NAMALWA (cell line): ENCODE measurements at regions not wholly inside any gene's neighbourhood (a gene's known extent, or its start where the extent isn't known, plus 50 kb on each side); places are given as distances from the start of the nearest gene placed in this dataset.
"Not testable (repeated sequence)": the region's sequence is repeated elsewhere in the genome, so short reads cannot be mapped to it uniquely, and the experiment has no call there.

ENCODE experiments used
- DNase-seq: peaks from one replicate; pipeline ENCODE4 v3.0.0-alpha.2; 2015; ENCODE audit warnings: low spot score

DNA sequence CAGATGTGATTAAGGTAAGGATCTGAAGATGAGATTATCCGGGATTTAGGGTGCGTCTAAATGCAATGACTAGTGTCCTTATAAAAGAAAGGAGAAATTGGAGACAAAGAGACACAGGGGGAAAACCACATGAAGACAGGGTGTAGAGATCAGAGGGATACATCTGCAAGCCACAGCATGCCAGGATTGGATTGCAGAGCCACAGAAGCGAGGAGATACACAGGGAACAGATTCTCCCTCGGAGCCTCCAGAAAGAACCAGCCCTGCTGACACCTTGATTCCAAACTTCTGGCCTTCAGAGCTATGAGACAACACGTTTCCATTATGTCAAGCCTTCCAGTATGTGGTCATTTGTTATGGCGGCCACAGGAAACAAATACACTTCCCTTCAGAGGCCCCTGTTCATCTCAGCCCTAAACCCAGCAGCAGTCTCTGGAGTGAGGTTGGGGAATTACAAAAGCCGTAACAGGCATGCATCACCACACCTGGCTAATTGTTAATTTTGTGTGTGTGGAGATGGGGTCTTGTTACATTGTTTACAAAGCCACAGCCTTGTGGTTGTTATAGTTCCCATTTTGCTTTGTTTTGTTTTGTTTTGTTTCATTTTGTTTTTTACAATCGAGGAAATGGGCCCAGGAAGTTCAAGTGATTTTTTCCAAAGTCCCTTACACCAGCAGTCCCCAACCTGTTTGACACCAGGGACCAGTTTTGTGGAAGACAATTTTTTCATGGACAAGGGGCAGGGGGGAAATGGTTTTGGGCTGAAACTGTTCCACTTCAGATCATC, 51.6 kb upstream of the LYRM9 start:
- DNase-seq, result no peak

DNA sequence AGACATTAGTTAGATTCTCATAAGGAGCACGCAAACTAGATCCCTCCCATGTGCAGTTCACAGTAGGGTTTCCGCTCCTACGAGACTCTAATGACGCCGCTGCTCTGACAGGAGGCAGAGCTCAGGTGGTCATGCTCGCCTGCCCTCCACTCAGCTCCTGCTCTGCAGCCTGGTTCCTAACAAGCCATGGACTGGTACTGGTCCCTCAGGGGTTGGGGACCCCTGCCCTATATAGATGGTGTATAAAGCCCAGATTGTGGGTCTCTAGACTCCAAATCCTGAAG, 52.1 kb upstream of the LYRM9 start:
- no peak for DNase-seq

DNA sequence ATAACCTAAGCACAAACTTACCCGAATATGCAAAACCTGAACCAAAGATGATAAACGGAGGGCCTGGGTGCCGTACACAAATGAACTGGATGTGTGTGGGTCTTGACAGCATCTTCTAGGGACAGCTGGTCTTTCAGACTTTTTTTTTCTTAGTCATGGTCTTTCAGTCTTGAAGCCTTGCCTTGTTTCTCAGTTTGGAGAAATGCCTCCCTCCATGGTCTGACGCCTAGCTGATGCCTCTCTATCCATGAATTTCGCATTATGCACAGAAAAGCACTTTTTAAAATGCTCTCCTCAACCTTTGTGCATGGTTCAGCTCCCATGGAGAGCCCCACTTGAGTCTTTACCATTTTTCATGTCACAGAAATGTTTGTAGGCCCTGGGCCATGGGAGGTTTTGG, 52.8 kb upstream of the LYRM9 start:
- DNase-seq, result no peak

DNA sequence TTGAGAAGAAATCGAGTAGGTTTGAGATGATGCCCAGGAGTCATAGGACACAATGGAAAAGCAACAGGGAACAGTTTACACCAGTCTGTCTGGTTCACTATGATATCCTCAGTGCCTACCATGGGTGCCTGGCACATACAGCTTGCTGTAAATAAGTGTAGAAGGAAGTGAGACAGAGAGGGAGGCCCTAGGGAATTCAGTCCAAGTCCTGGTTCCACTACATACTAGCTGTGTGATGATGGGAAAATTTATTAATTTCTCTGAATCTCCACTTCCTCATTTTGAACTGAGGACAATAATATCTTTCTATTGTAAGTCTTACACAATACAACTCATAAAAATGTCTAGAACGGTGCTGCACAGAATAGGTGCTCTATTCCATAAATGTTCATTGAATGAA, 53.3 kb upstream of the LYRM9 start:
- DNase-seq, result peak; percentile 21

DNA sequence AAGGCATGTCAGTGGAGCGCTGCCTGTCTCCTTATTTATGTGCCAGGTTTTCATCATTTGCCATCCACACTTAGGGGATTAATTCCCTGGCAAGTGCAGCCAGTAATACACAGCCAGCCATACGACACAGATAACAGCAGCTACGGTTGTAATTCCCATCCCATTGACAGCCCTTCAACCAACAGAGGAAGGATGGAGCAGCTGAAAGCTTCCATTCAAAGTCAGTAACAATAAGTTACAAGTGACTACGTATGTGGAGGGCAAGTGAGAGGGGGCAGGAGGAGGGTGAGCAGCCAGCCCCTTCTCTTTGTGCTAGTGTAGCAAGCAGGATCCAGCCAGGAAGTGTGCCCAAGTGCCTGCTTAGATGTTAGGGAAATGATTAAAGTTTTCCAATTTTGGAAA, 53.8 kb upstream of the LYRM9 start:
- no peak for DNase-seq

DNA sequence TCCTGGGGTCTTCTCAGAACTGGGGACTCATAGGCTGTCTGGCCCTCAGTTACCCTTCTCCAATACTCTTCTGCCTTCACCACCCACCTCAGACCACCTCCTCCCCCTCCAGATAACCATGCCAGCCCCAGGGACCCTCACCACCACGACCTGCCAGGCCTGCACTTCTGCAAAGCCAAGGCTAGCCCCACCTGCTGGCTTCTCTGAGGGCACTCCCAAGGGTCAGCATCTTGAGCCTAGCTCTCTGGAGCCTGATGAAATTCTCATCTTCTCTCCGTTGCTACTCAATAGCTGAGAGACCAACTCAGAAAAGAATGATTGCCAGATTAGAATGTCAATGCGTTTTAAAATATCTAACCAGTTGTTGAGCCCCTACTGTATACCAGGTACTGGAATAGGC, 56.1 kb upstream of the LYRM9 start:
- DNase-seq, result no peak

DNA sequence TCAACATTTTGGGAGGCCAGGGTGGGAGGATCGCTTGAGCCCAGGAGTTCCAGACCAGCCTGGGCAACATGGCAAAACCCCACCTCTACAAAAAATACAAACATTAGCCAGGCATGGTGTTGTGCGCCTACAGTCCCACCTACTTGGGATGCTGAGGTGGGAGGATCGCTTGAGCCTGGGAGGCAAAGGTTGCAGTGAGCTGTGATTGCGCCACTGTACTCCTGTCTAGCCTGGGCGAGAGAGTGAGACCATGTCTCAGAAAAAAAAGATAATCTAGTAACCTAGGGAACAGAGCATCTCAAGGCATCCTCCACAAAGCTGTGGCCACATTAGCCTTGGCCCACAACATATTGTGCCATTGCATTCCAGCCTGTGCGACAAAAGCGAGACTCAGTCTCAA, 57.1 kb upstream of the LYRM9 start:
- DNase-seq, result not testable (repeated sequence)

DNA sequence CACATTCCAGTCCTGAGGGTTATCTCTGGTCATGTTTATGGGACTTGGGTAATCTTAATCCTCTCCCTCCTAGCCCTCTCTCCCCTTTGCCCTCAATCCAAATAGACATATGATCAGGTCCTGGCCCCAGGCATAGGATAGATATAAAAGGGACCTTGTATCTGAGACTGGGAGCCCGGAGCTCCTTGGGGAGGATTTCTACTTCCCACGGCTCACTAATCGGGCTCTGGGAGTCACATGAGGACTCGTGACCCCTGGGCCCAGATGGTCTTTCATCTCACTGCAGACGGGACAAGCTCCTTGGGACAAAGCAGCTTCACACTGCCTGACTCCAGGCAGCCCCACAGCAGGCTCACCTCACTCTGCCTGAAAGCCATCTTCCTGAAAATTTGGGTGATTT, 57.8 kb upstream of the LYRM9 start:
- no peak for DNase-seq

DNA sequence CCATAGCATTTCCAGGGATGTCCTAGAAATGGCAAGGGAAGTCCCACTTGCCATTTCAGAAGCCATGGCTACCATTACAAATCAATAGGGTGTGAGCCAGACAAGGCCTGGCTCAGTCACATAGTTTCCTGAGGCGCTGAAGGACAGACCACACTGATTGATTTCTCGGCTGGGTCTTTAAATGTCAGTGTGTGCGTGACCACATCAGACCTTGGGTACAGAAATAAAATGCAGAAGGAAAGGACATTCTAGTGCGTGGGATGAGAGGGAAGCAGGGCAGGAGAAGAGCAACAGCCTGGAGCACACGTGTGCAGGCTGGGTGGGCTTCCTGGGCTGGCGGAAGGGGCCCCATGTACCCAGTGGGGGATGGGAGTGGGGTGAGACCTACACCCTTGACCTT, 58.7 kb upstream of the LYRM9 start:
- DNase-seq, result no peak

DNA sequence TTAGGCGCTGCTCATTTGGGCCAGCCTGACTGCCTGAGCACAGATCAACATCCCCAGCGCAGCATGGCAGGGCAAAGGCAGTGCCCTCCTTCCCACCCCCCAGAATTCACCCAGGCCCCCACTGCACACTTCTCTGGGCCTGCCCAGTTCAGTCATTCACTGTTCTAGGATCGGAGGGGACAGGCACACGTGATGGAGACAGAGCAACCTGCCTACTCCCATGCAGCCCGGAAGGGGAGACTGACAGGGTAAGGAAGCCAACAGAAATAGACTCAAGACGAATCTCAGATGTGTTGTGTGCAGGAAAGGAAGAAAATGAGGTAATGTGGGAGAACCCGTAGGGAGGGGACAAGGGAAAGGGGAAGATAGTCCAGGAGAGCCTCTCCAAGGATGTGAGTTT, 59.2 kb upstream of the LYRM9 start:
- no peak for DNase-seq

DNA sequence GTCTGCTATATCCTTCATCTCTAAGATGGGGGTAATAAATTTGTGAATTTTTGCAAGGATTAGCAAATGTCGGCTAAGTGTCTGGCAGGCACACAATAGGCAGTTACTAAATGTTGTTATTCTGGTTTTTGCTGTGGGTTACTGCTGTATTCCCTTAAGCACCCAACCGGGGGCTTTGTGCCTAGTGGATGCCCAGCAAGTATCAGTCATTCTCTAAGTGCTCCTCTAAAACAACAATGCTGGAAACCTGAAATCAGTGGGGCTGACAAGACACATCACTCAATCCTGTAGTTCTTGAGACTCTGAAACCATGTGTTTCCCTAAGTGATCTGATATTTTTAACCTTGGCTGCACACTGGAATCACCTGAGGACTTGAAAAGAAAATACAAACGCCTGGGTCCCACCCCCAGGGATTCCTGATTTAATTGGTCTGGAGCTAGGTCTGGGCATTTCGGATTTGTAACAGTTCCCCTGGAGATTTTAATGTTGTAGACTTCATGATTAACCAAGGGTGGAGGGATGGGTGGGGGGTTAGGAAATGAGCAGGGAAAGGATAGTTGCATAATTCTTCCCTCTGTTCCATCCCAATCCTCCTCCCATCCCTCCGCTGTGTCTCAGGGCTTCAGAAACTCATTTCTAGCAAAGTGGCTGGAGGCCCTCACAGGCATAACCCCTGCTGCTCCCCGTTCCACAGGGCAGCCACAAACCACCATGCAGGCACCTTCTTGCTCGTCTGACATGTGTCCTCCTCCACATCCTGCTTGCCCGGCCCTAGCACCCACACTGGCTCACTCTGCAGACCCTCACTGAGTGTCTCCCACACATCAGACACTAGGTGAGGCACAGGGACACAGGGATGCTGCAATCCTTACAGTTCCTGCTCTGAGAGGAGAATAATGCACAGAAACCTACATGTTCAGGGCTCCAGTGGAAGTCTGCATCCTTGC, 61.7 kb upstream of the LYRM9 start:
- no peak for DNase-seq

DNA sequence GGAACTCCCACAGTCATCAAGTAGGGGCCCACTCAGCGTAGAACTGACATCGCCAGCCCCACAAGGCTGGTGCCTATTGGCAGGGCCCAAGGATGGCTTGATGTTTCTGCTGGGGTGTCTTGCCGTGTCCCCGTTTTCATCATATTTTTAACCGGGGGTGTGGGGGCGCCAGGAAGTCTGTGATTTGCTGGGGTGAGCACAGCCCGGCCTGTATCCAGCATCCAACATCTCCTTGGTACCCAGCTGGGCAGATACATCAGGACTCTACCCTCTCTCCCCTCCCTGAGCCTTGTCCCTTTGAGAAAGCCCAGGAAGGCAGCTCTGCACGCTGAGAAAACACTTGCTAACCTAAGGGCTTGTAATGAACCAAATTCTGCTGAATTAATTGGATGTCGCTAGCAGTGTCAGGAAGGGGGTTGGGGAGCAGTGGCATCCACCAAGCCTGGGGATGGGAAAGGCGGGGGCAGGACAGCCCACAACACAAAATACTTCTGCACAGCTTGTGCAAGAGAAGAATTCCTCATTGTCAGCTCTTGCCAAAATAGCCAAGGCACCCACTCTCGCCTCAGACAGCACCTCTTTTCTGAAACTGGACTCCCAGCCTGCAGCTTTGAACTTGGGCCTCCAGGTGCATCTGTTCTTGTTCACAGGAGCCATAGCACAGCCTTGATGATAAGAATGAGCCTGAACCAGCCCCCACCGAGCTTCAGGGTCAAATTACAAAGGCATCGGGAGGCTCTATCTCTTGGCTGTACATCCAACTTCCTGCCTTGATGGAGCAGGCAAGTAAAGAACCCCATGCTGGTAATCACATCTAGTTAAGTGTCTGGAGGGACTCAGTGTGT, 63.7 kb upstream of the LYRM9 start:
- no peak for DNase-seq

DNA sequence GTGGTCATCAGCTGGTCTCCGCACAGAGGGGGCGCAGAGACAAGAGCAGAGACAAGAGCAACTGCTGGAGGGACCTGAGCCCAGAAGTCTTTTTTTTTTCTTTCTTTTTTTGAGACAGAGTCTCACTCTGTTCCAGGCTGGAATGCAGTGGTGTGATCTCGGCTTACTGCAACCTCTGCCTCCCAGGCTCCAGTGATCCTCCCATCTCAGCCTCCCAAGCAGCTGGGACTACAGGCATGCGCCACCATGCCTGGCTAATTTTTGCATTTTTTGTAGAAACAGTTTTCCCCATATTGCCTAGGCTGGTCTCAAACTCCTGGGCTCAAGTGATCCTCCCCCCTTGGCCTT, 64.3 kb upstream of the LYRM9 start:
- not testable (repeated sequence) for DNase-seq

DNA sequence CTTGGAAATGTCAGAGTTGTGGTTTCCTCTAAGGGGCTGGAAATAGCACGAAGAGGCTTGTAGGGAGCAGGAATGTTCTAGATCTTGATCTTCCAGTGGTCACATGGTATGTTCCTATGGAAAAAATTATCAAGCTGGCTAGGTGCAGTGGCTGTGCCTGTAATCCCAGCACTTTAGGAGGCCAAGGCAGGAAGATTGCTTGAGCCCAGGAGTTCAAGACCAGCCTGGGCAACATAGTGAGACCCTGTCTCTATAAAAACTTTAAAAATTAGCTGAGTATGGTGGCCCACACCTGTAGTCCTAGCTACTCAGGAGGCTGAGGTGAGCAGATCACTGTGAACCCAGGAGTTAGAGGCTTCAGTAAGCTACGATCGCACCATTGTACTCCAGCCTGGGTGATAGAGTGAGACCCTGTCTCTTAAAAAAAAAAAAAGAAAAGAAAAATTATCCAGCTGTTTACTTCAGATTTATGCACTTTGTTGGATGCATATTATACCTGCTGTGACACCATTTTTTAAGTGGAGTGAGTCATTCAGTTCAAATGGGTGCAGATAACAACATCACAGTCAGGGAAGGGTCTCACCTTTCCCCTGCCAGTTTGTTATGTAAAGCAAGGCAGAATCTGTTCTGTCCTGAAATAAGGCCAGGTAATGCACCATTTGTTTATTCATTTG, 65.7 kb upstream of the LYRM9 start:
- DNase-seq, result no peak

DNA sequence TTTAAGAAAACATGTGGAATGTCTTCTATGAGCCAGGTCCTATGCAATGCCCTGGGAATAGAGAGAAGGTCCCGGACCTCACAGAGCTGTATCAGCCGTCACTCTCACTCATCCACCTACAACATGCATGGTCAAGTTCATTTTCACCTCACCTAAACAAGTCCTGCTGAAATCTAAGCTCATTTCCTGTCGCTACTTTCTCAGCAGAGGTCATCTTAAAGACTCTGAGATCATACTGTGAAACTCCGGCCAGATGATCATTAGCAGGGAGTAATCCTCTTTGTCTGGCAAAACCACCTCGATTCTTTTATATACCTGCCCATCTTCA, 66.2 kb upstream of the LYRM9 start:
- no peak for DNase-seq

DNA sequence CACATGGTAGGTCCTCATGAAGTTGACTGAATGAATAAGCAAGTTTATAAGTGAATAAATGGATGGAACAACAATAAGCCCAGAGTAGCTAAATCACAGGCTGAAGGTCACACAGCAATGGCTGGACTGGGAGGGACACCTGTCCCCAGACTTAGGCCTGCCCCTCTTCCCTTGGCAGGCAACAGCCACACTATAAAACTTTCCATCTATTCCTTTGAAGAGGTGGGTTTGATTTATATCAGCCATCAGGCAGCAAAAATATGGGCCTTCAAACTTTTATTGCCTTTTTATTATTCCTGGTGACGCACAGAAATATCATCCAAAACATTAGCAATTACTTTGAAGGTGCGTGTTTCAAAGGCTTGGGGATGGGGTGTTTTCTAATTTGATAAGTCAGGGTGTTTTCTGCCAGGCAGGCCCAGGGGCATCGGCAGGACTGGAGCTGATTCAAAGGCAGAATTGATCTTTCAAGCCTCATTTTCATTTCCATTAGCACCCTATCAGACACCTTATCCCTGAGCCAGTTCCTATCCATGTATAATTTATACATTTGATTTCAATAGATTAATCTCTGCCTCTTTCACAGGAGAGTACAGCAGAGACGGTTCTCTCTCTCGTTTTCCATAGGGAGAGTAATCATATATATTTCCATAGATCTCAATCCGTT, 67.2 kb upstream of the LYRM9 start:
- DNase-seq, result no peak

DNA sequence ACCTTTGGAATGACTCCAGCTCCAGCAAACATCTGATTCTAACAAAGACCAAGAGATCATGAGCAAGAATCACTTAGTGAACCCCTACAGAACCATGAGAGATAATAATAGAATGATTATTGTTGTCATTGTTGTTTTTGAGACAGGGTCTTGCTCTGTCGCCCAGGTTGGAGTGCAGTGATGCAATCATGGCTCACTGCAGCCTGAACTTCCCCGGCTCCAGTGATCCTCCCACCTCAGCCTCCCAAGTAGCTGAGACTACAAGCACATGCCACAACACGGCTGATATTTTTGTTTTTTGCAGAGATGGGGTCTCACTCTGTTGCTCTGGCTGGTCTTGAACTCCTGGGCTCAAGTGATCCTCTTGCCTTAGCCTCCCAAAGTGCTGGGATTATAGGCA, 69.4 kb upstream of the LYRM9 start:
- DNase-seq, result not testable (repeated sequence)

DNA sequence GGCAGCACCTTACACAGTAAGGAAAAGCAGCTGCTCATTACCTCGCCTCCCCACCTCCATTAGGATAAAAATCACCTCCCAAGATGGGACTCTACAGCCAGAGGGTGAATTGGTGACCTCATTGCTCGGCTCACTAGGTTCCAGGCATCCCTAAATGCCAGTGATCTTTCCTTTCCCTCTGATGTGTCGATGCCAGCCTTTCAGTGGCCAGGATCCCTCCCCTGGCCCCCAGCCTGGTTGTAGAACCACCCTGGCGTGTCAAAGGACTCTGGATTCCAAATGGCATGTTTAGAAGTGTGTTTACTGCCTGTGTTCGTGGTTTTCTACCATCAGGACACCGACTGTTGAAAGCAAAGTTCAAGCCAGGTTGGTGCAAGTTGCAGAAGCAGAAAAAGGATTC, 72.1 kb upstream of the LYRM9 start:
- DNase-seq, result no peak

DNA sequence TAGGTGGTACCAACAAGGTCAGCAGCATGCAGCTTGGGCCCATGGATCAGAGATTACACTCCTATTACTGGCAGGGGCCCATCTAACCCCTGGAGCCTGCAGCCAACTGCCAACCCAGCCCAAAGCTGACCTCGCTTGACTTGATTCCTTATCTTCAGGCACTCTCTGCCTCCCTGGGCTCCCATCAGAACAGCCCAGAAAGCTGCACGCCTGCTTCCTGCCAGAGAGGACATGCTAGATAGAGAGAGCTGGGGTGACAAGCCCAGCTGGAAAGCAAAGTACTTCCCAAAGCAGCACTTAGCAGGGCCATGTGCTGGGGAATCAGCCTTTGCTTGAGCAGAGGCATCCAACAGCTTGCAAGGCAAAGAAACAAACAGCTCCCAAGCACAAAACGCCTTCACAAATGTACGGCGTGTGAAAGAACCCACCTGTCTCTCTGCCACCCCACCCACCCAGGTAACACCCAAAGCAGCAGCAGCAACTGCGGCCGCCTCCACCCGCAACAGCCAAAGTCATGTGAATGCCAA, 74.2 kb upstream of the NLK start:
- DNase-seq, result no peak

DNA sequence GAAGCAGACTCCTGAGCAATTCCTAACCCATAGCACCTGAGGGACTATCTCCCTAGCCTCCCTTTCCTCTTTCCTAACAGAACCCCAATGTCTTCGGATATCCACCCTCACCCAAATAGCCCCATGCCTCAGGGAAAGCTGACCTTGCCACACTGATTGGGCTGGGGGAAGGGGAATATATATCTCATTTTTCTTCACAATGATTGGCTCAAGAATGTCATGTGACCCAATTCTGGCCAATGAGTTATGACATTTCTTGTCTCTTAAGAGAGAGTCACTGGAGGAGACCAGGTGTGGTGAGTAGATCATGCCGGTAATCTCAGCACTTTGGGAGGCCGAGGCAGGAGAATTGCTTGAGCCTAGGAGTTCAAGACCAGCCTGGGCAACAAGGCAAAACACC, 71.9 kb upstream of the NLK start:
- DNase-seq, result peak; percentile 33

DNA sequence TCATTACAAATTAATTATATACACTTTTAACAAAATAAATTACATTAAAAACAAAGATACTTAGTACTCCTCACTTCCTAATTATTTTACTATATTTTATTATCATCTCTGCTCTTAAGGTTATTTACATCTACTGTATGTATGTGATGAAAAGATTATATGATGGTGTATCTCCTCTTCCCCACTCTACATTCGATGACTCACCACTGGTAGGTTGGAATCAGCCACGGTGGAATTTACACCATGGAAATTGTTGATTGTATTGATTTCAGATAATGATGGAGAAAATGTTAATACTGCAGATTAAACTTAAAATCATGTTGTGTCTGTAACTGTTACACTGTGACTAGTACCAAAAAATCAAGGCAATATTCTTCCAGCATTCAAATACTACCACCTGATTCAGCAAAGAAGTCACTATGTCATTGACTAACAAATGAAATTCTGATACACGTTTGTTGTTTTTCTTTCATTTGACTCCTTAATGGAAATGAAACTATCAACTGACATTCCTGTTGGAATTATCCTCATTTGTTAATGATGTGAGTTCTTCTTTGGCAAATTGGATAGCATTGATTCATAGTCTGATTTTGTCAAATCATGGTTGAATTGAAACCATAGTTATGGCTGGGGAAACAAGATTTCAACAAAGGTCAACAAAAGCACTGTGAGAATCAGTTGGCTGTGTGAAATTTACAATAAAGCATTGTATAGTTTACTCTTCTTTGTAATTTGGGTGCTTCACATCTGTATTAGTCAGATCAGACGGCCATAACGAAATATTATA, 69.0 kb upstream of the NLK start:
- DNase-seq, result no peak
